ENCODE measurements at regions not wholly inside any gene's neighbourhood (a gene's known extent, or its start where the extent isn't known, plus 50 kb on each side); places are given as distances from the start of the nearest gene placed in this dataset.
"Not testable (repeated sequence)": the region's sequence is repeated elsewhere in the genome, so short reads cannot be mapped to it uniquely, and the experiment has no call there.

GRCh38 chr4:100907465-100908454 lies 389.9 kb upstream of the EMCN start:
- ChIA-PET POLR2A (ENCODE audit: low non-redundant PET) (interaction anchor here (0.7 kb wide), 1 partner anchor 705 kb away, joined by 3 read pairs; no protein-coding TSS in a partner anchor), CTCF (no interaction called here)
- no peak overlapping the region for H3K27ac ChIP-seq (ENCODE audit: low read depth, low read length, poor library complexity, severe bottlenecking)
- no peaks in the 10 kb centered on the region for H3K27me3 ChIP-seq (replicated peaks; ENCODE audit: insufficient read depth, low read depth, low read length, poor library complexity)
- no peak overlapping the region for H3K4me3 ChIP-seq (ENCODE audit: low read depth, low read length, poor library complexity, severe bottlenecking)
- peak; percentile 63 for TF ChIP-seq CTCF (conservative IDR thresholded peaks at IDR 0.05; ENCODE audit: low read depth, low read length)
- TF ChIP-seq EZH2 (IDR thresholded peaks at IDR 0.05; ENCODE audit: borderline replicate concordance, low read depth, low read length, poor library complexity, severe bottlenecking), result no peak
- H3K9me3 ChIP-seq (ENCODE audit: low read depth, low read length, poor library complexity, severe bottlenecking), result no peaks in the 10 kb centered on the region
- intact Hi-C loops (cut with micrococcal nuclease; ENCODE audit: unreplicated experiment), result no loop called here
- no TSS peak for BruUV-seq (replicated peaks)
- H3K4me1 ChIP-seq (ENCODE audit: insufficient read depth, low read length, poor library complexity, severe bottlenecking), result no peaks in the 10 kb centered on the region
- no peaks in the 10 kb centered on the region for H3K36me3 ChIP-seq (ENCODE audit: insufficient read depth, low read length, poor library complexity, severe bottlenecking)
- peak; percentile 39 for DNase-seq (ENCODE audit: low spot score)

GRCh38 chr4:100906973-100907372 lies 389.2 kb upstream of the EMCN start:
- intact Hi-C loops (cut with micrococcal nuclease; ENCODE audit: unreplicated experiment), result no loop called here
- ChIA-PET POLR2A (ENCODE audit: low non-redundant PET) (no interaction called here), CTCF (no interaction called here)
- H3K27ac ChIP-seq (ENCODE audit: low read depth, low read length, poor library complexity, severe bottlenecking), result no peak overlapping the region
- BruUV-seq (replicated peaks), result no TSS peak
- H3K9me3 ChIP-seq (ENCODE audit: low read depth, low read length, poor library complexity, severe bottlenecking), result no peaks in the 10 kb centered on the region
- no peak overlapping the region for H3K4me3 ChIP-seq (ENCODE audit: low read depth, low read length, poor library complexity, severe bottlenecking)
- no peaks in the 10 kb centered on the region for H3K36me3 ChIP-seq (ENCODE audit: insufficient read depth, low read length, poor library complexity, severe bottlenecking)
- TF ChIP-seq CTCF (conservative IDR thresholded peaks at IDR 0.05; ENCODE audit: low read depth, low read length) (no peak), EZH2 (IDR thresholded peaks at IDR 0.05; ENCODE audit: borderline replicate concordance, low read depth, low read length, poor library complexity, severe bottlenecking) (no peak)
- H3K4me1 ChIP-seq (ENCODE audit: insufficient read depth, low read length, poor library complexity, severe bottlenecking), result no peaks in the 10 kb centered on the region
- no peaks in the 10 kb centered on the region for H3K27me3 ChIP-seq (replicated peaks; ENCODE audit: insufficient read depth, low read depth, low read length, poor library complexity)
- DNase-seq (ENCODE audit: low spot score), result no peak

- H3K27me3 ChIP-seq (replicated peaks; ENCODE audit: insufficient read depth, low read depth, low read length, poor library complexity); H3K4me1 ChIP-seq (ENCODE audit: insufficient read depth, low read length, poor library complexity, severe bottlenecking); POLR2A ChIA-PET (ENCODE audit: low non-redundant PET); DNase-seq (ENCODE audit: low spot score); CTCF ChIA-PET; intact Hi-C loops (cut with micrococcal nuclease; ENCODE audit: unreplicated experiment); H3K9me3 ChIP-seq (ENCODE audit: low read depth, low read length, poor library complexity, severe bottlenecking); H3K4me3 ChIP-seq (ENCODE audit: low read depth, low read length, poor library complexity, severe bottlenecking); H3K27ac ChIP-seq (ENCODE audit: low read depth, low read length, poor library complexity, severe bottlenecking); H3K36me3 ChIP-seq (ENCODE audit: insufficient read depth, low read length, poor library complexity, severe bottlenecking); BruUV-seq (replicated peaks): not testable (repeated sequence)
Measured at GRCh38 chr4:100900945-100901344, 383.1 kb upstream of the EMCN start.
